SW480 (cell line): ENCODE measurements at regions not wholly inside any gene's neighbourhood (a gene's known extent, or its start where the extent isn't known, plus 50 kb on each side); places are given as distances from the start of the nearest gene placed in this dataset.
"Not testable (repeated sequence)": the region's sequence is repeated elsewhere in the genome, so short reads cannot be mapped to it uniquely, and the experiment has no call there.

Experiments
- DNase-seq: peaks from one replicate; pipeline ENCODE4 v3.0.0-alpha.2; 2016; ENCODE audit warnings: low spot score

DNA sequence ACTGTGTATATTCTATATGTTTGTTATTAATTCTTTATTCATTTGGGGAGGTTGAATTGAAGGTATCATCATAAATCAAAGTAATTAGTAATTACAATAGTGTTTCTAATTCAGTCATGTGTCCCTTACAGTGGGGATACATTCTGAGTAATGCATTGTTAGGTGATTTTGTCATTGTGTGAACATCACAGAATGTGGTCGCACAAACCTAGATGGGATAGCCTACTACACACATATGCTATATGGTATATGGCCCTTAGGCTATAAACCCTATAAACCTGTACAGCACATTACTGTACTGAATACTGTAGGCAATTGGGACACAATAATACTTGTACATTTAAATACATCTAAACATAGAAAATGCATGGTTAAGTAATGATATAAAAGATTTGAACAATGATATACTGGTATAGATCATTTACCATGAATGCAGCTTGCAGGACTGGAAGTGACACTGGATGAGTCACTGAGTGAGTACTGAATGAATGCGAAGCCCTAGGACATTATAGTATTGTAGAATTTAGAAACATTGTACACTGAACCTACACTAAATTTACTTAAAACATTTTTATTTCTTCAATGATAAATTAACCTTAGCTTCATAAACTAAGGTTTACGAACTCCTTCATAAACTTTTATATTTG is 936.2 kb upstream of the CHORDC1 start:
- no peak for DNase-seq

- no peak for DNase-seq
Measured at GRCh38 chr11:91158297-91158696, 935.4 kb upstream of the CHORDC1 start.

DNA sequence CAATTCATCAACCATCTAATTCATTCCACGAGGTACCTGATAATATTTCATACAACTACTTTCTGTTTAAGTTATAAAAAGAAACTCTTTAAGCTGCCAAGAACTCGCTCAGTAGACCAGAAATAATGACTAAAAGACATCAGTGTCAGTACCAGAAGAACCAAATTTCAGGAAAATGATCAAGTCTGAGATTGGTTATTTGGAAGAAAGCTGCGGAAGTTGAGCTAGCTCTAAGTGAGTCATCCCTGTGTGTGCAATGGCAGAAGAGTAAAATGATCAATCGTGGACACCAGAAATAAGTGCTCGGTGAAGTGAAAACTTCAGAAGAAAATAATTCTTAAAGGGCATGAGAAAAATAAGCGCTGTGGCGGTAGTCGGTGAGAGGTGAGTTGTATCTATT is 933.2 kb upstream of the CHORDC1 start:
- DNase-seq = no peak

GRCh38 chr11:91147885-91148284 is 925.0 kb upstream of the CHORDC1 start:
- no peak for DNase-seq

DNA sequence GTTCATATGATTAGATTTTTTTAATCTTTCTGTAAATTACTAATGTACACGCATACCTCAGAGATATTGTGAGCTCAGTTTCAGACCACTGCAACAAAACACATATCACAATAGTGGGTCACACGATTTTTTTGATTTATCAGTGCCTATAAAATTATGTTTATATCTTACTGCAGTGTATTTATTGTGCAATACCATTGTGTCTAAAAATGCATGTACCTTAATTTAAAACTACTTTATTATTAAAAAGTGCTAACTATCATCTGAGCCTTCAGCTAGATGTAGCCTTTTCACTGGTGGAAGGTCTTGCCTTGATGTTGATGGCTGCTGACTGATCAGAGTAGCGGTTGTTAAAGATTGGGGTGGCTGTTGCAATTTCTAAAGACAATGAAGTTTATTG is 918.8 kb upstream of the CHORDC1 start:
- no peak for DNase-seq

- no peak for DNase-seq
Measured at GRCh38 chr11:91136631-91137030, 913.8 kb upstream of the CHORDC1 start.

- DNase-seq = no peak
Measured at GRCh38 chr11:91133361-91133760, 910.5 kb upstream of the CHORDC1 start.

- no peak for DNase-seq
Measured at GRCh38 chr11:91129596-91129995, 906.7 kb upstream of the CHORDC1 start.

GRCh38 chr11:91124363-91124762 is 901.5 kb upstream of the CHORDC1 start:
- no peak for DNase-seq

DNA sequence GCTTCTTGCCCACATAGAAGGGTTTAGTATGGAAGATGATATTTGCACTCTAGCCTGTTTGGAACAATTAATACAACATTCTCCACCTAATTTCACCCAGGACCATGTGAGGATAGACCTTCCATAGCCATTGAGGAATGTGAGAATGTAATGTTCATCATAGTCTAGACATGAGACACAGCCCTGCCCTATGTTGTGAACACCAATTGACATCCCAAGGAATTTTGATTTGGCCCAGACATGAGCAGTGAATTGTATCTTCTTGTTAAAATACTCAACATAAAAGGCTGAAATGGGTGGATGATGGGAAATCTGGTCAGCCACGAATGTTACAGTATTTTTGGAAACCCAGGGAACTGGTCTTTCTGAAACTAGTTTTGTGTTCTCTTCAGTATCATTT is 892.3 kb upstream of the CHORDC1 start:
- DNase-seq = no peak

- no peak for DNase-seq
Measured at GRCh38 chr11:91104237-91104636, 881.4 kb upstream of the CHORDC1 start.

- no peak for DNase-seq
Measured at GRCh38 chr11:91100427-91100826, 877.6 kb upstream of the CHORDC1 start.

DNA sequence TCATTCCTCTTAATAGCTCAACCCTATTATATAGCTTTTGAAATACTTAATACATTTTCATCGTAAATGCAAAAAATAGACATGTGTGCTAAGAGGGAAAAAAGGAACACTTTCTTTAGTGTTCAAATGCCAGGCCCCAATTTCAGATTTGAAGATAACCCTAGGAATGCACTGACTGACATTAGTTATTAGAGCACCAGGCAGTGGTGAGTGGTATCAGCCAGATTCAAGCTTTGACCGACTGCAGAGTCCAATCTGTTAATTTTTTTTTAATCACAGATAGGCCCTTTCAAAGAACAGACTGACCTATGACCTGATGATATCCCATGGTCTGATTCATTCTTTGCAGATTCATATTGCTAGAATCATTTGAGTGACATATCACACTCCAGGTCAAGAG is 874.2 kb upstream of the CHORDC1 start:
- no peak for DNase-seq

- no peak for DNase-seq
Measured at GRCh38 chr11:91093141-91093540, 870.3 kb upstream of the CHORDC1 start.

DNA sequence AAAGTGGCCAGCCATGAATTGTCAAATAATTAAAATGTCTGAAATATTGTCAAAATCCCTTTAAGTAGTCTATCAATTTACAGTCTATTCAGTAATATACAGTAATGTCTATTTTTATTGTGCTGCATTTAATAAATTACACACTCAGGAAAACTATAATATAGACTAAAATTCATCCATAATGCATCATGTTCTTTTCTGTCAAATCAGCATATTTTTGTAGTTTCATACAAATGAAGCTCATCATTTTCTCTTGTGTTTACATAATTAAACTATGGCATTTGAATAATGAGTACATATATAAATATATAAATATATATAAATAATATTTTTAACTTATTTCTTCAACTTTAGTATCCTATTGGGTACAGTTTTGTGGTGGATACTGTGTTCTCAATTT is 868.7 kb upstream of the CHORDC1 start:
- DNase-seq = no peak

GRCh38 chr11:91086028-91086427 is 863.2 kb upstream of the CHORDC1 start:
- no peak for DNase-seq

DNA sequence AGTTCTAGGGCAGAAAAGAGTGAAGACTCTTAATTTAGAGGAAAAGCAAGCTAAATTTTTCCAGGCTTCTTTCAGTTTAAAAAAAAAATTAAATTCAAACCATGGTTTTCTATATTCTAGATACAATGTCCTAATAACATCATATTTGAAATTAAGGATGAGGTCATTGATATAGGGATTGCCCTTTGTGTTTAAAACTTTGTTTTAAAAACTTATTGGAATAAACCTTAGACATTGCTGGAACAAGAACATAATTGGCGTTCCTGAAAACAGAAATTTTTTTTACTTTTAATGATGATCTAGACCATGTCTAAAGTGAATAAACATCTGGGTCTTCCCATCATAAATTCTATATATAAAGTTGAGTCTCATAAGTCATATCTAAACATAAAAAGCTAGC is 859.4 kb upstream of the CHORDC1 start:
- DNase-seq = no peak

DNA sequence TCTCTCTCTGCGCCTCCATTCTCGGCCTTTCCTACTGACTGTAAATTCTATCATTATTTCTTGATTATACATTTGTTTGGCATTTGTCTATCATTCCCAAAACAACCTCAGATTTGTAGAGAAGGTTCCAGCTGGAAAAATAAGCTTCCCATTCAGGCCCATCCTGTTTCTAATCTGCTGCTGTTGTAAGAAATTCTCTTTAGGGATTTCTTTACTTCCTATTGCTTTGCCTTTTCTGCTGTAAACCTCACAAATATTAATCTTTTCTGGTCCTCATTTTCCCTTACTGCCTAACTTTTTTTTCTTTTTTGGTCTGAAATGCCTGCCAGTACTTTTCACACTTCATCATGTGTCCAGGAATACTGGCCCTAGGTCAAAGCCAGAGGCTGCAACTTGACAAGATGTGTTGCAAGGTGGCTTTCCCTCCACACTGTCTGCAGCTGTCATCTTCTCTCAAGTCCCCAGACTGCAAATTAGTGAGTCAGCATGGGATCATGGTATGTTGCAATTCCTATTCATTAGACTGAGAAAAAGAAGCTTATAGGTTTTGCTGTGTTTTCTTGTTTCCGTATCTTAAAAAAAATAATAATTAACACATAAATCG is 858.7 kb upstream of the CHORDC1 start:
- no peak for DNase-seq

DNA sequence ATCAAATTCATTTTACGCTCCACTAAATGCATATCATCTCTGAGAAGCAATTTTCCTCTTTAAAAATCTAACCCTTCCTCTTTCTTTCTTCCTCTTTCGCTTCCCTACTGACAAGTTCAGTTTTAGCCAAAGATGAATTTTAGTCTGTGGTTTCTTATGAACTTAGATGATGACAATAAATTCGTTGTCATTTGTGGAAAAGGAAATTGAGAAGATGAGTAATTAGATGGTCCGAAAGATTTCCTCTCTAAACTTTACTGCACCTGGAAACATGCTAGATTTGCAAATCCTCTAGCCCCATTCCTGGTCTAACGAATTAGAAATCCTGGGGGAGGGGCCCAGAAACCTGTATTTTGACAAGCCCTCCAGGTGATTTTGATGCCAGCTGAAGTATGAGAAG is 855.4 kb upstream of the CHORDC1 start:
- DNase-seq = no peak

GRCh38 chr11:91075032-91075695 is 852.3 kb upstream of the CHORDC1 start:
- no peak for DNase-seq

DNA sequence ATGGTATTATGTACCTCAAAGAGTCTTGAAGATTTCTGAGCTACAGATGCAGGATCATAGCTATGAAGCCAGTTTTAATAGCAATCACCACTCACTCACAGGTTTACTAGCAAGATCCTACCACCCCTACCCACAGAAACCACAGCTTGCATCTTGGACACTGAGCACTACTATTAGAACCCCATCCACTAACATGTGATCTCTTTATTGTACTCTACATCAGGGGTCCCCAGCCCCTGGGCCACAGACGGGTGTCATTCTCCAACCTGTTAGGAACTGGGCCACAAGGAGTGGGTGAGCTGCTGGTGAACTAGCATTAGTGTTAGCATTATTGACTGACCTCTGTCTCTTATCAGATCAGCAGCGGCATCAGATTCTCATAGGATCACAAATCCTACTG is 844.8 kb upstream of the CHORDC1 start:
- no peak for DNase-seq

- DNase-seq = no peak
Measured at GRCh38 chr11:91066456-91067047, 843.7 kb upstream of the CHORDC1 start.

GRCh38 chr11:91063399-91063798 is 840.5 kb upstream of the CHORDC1 start:
- DNase-seq = not testable (repeated sequence)
